Body of pancreas (tissue), 4 donors: ENCODE measurements at regions not wholly inside any gene's neighbourhood (a gene's known extent, or its start where the extent isn't known, plus 50 kb on each side); places are given as distances from the start of the nearest gene placed in this dataset.
"Not testable (repeated sequence)": the region's sequence is repeated elsewhere in the genome, so short reads cannot be mapped to it uniquely, and the experiment has no call there.

ENCODE experiments used
- ATAC-seq: fragments of 150-250 bp; one replicate; pipeline ENCODE4 v1.9.1; 2016
- DNase-seq, 4 donors: peaks; one replicate each; pipeline ENCODE4 v3.0.0-alpha.2; 2019
- H3K27ac ChIP-seq, 4 donors: fragments of 200-600 bp; sonication (generic); 1 replicate in 3 of 4; 2 replicates in 1 of 4; pipeline versions ENCODE4 v1.5.1 to v1.6.1; 2016 to 2019; ENCODE audit warnings: mild to moderate bottlenecking in 1 of 4, mixed read lengths in 1 of 4, moderate library complexity in 1 of 4
- H3K27me3 ChIP-seq, 2 donors: fragments of 200-600 bp; sonication (generic); one replicate each; pipeline ENCODE4 v1.6.0; 2016; ENCODE audit warnings: mild to moderate bottlenecking in 1 of 2
- H3K36me3 ChIP-seq, 2 donors: fragments of 200-600 bp; sonication (generic); replicated peaks in 1 of 2; 2 replicates each; pipeline ENCODE4 v1.5.1; 2016; ENCODE audit warnings: low read depth in 2 of 2; ENCODE audit not compliant: insufficient read depth in 1 of 2
- H3K4me1 ChIP-seq: fragments of 200-600 bp; sonication (generic); one replicate; pipeline ENCODE4 v1.6.0; 2016
- H3K4me3 ChIP-seq, 2 donors: fragments of 200-600 bp; sonication (generic); 1 replicate in 1 of 2; 2 replicates in 1 of 2; pipeline ENCODE4 v1.5.1; 2016 to 2019
- H3K9me3 ChIP-seq, 3 donors: fragments of 200-600 bp; sonication (generic); 1 replicate in 2 of 3; 2 replicates in 1 of 3; pipeline ENCODE4 v1.5.1; 2016
- WGBS, 2 donors: methylation state at CpG; one replicate each; pipeline ENCODE4 v1.1.5; 2017; 5-methylcytosine and 5-hydroxymethylcytosine counted together
- intact Hi-C: fragments of 100-400 bp; cut with DNase I; formaldehyde crosslinking; loops from one replicate; pipeline ENCODE4 v1.15.1; 2023
- TF ChIP-seq, protein P1 (sequence below), 7 experiments: fragments of 450-650 bp in 4 of 7; fragments of 200-600 bp in 3 of 7; sonication (generic) in 3 of 7; IDR thresholded peaks; one replicate each; pipeline ENCODE4 v1.5.1; 2016 to 2019; ENCODE audit warnings: antibody characterized with exemption in 7 of 7

- H3K9me3 ChIP-seq, H3K36me3 ChIP-seq, H3K4me1 ChIP-seq, DNase-seq, H3K27me3 ChIP-seq, H3K27ac ChIP-seq, intact Hi-C loops, ATAC-seq, H3K4me3 ChIP-seq: not testable (repeated sequence)
- WGBS, 2 donors: 51 to 78% methylated on average over 2 of the region's 2 CpGs
Measured at GRCh38 chr2:87334888-87335287, 313.2 kb upstream of the PLGLB1 start.

DNA sequence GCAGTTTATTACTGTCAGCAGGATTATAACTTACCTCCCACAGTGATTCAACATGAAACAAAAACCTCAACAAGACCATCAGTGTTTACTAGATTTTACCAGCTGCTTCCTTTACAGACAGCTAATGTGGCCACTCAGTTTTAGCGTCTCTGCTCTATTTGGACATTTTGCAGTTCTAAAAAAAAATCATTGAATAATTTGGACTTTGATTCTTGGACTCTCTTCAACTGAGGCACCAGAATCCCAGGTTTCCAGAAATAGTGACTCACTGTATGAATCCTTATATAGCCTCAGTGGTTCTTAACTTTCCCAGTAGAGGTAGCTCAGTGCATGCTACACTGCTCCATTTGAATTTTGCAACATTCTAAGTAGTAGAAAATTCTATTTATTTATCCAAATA lies 317.4 kb upstream of the PLGLB1 start:
- DNase-seq, H3K36me3 ChIP-seq, H3K4me1 ChIP-seq, H3K4me3 ChIP-seq, H3K9me3 ChIP-seq, H3K27me3 ChIP-seq, intact Hi-C loops, H3K27ac ChIP-seq: not testable (repeated sequence)
- peak; percentile 60 for ATAC-seq
- WGBS, 2 donors: 6 to 8% methylated on average over 1 of the region's 1 CpG

DNA sequence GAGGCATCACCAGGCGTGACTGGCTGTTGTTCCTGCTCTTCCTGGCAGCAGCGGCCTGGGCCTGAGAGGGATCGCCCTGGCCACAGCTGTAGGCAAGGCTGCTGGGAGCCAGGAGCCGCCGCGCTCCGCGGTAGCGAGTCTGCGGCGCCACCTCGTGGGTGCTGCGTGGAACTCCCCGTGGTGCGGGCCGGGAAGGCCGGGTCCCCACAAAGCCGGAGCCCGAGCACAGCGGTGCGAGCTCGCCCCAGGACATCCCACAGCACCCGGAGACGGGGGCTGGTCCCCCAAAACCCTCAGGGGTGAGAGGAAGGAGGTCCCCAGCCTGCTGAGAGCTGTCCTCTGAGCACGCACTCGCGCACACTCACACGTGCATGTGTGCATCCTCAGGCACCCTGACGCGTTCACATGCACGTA lies 320.0 kb upstream of the PLGLB1 start:
- ATAC-seq, H3K27me3 ChIP-seq, intact Hi-C loops, H3K27ac ChIP-seq, H3K9me3 ChIP-seq, H3K4me1 ChIP-seq, H3K4me3 ChIP-seq, H3K36me3 ChIP-seq: not testable (repeated sequence)
- TF ChIP-seq, protein P1, sequence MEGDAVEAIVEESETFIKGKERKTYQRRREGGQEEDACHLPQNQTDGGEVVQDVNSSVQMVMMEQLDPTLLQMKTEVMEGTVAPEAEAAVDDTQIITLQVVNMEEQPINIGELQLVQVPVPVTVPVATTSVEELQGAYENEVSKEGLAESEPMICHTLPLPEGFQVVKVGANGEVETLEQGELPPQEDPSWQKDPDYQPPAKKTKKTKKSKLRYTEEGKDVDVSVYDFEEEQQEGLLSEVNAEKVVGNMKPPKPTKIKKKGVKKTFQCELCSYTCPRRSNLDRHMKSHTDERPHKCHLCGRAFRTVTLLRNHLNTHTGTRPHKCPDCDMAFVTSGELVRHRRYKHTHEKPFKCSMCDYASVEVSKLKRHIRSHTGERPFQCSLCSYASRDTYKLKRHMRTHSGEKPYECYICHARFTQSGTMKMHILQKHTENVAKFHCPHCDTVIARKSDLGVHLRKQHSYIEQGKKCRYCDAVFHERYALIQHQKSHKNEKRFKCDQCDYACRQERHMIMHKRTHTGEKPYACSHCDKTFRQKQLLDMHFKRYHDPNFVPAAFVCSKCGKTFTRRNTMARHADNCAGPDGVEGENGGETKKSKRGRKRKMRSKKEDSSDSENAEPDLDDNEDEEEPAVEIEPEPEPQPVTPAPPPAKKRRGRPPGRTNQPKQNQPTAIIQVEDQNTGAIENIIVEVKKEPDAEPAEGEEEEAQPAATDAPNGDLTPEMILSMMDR (IDR thresholded peaks at IDR 0.05): peak; percentile 28 to 71 (median 60)
- peak; percentile 76 to 83 (median 80) for DNase-seq
- WGBS, 2 donors: 19 to 33% methylated on average over 11 to 31 of the region's 31 CpGs

DNA sequence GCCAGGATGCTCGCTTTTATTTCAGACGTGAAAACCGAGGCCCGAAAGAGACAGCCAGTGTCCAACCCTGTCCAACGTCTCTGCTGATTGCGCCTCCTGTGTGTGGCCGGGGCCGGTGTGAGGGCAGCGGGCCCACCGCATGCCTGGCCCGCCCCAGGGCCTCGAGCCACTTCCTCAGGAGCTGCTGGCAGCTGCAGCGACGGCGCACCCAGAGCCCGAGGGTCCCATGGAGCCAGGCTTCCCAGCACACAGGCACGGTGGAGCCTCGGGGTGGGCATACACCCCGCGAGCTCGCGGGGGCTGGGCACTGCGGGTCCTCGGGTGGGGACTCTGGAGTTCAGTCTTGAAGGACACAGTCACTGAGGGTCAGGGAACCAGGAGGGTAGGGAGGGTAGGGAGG lies 320.5 kb upstream of the PLGLB1 start:
- WGBS, 2 donors: 49% methylated on average over 5 of the region's 24 CpGs; no CpG with 5 or more reads in 1 of the 2 donors
- H3K4me3 ChIP-seq, H3K27me3 ChIP-seq, intact Hi-C loops, ATAC-seq, DNase-seq, H3K36me3 ChIP-seq, H3K27ac ChIP-seq, H3K9me3 ChIP-seq, H3K4me1 ChIP-seq: not testable (repeated sequence)

DNA sequence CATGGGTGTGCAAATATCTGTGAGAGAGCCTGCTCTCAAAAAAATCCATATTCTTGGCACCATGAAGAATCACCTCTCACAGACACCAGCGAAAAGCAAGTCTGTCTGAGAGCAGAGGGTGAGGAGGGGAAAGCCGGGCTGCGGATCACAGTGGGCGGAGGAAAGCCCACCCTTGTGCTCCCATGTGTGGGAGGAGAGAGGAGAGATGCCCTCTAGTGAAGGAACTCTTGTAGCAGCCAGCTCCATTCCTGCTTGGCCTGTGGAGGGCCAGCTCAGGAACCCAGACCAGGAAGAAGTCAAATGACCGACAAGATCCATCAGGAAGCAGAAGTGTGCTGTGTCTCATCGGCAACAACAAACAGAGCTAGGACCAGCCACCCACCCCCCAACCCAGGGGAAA lies 321.7 kb upstream of the PLGLB1 start:
- WGBS, 2 donors: 46 to 59% methylated on average over 4 to 5 of the region's 6 CpGs
- not testable (repeated sequence) for ATAC-seq, H3K27ac ChIP-seq

DNA sequence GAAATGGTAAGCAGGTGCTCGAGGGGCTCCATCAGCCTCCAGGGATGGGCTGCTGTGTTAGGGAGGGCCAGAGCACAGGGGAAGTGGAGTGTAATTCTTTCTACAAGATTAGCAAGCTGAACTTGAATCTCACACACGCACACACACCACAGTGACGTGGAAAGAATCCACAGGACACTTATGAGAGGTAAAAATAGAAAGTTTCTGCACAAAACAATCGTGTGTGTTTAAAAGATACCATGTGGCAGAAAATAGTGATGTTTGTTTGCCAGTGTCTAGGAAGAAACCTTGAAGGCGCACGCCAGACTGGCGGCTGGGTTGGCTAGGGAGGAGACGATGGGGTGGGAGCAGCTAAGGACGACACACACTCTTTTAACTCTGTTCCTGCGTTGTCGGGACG lies 323.6 kb upstream of the PLGLB1 start:
- H3K27ac ChIP-seq, H3K9me3 ChIP-seq, ATAC-seq, H3K4me3 ChIP-seq, H3K36me3 ChIP-seq, H3K27me3 ChIP-seq, intact Hi-C loops, H3K4me1 ChIP-seq, DNase-seq: not testable (repeated sequence)
- WGBS, 2 donors: 57 to 62% methylated on average over 11 to 12 of the region's 12 CpGs

More for the DNA sequence above, 321.7 kb upstream of the PLGLB1 start:
- H3K36me3 ChIP-seq, H3K9me3 ChIP-seq, H3K4me3 ChIP-seq, DNase-seq, intact Hi-C loops, H3K27me3 ChIP-seq, H3K4me1 ChIP-seq: not testable (repeated sequence)

- WGBS, 2 donors: 74 to 97% methylated on average over 44 of the region's 56 CpGs
- H3K4me3 ChIP-seq, H3K27me3 ChIP-seq, H3K9me3 ChIP-seq, ATAC-seq, H3K36me3 ChIP-seq, DNase-seq, H3K4me1 ChIP-seq, H3K27ac ChIP-seq, intact Hi-C loops: not testable (repeated sequence)
Measured at GRCh38 chr2:87348556-87348955, 326.9 kb upstream of the PLGLB1 start.

GRCh38 chr2:87349006-87349405 lies 327.4 kb upstream of the PLGLB1 start:
- H3K27ac ChIP-seq, intact Hi-C loops, H3K27me3 ChIP-seq, H3K4me1 ChIP-seq, ATAC-seq, H3K4me3 ChIP-seq, H3K36me3 ChIP-seq, H3K9me3 ChIP-seq, DNase-seq: not testable (repeated sequence)
- 88 to 93% methylated on average over 20 to 36 of the region's 53 CpGs for WGBS, 2 donors

DNA sequence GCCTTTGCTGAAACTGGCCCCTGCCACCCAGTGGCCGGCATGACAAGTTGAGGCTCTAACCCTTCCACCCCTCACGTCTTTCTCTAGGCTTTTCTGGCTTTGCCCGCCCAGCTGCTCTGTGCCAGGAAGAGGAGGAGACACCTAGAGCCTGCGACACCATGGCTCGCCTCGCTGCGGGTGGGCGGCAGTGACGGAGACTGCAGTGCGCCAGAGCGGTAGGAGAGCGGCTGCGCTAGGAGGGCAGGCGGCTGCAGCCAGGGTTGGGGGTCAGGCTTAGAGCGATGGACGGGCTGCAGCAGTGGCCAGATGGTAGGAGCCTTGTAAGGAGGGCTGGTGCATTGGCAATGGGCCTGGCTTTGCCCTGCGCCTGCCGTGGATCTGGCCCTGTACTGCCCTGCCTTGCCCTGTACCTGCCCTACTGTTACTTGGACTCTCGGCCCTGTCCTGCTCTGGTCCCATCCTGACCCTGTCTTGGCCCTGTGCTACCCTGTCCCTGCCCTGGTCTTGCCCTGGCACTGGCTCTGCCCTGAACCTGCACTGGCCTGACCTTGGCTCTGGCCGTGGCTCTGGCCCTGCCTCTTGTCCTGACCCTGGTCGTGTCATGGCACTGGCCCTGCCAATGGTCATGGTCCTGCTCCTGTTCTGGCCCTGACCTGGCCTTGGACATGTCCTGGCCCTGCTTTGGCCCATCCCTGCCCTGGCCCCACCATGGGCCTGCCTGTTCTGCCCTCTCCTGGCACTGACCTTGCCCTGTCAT lies 330.7 kb upstream of the PLGLB1 start:
- 86 to 87% methylated on average over 13 to 19 of the region's 21 CpGs for WGBS, 2 donors
- H3K4me1 ChIP-seq, DNase-seq, ATAC-seq, H3K27ac ChIP-seq, H3K9me3 ChIP-seq, H3K27me3 ChIP-seq, H3K4me3 ChIP-seq, H3K36me3 ChIP-seq, intact Hi-C loops: not testable (repeated sequence)

GRCh38 chr2:87353408-87353807 lies 331.8 kb upstream of the PLGLB1 start:
- H3K27ac ChIP-seq, H3K4me3 ChIP-seq, H3K36me3 ChIP-seq, ATAC-seq, H3K4me1 ChIP-seq, intact Hi-C loops, H3K27me3 ChIP-seq, DNase-seq, H3K9me3 ChIP-seq: not testable (repeated sequence)
- 73 to 84% methylated on average over 5 to 7 of the region's 10 CpGs for whole genome bisulfite sequencing, 2 donors

GRCh38 chr2:87354102-87354501 lies 332.5 kb upstream of the PLGLB1 start:
- H3K27me3 ChIP-seq, H3K27ac ChIP-seq, intact Hi-C loops, H3K4me1 ChIP-seq, H3K4me3 ChIP-seq, H3K9me3 ChIP-seq, DNase-seq, H3K36me3 ChIP-seq, ATAC-seq: not testable (repeated sequence)
- 83% methylated on average over 4 of the region's 6 CpGs; no CpG with 5 or more reads in 1 of the 2 donors for WGBS, 2 donors
